NCI-H1694 treated with DMSO at 0.1 percent for 48 hours (cell line): ENCODE measurements at regions not wholly inside any gene's neighbourhood (a gene's known extent, or its start where the extent isn't known, plus 50 kb on each side); places are given as distances from the start of the nearest gene placed in this dataset.

Source experiments
- DNase-seq: peaks from one replicate; lab custom pipeline; 2025; lab: John Stamatoyannopoulos, UW

GRCh38 chr5:39506211-39506610 lies 81.4 kb upstream of the DAB2 start:
- DNase-seq: no peak

DNA sequence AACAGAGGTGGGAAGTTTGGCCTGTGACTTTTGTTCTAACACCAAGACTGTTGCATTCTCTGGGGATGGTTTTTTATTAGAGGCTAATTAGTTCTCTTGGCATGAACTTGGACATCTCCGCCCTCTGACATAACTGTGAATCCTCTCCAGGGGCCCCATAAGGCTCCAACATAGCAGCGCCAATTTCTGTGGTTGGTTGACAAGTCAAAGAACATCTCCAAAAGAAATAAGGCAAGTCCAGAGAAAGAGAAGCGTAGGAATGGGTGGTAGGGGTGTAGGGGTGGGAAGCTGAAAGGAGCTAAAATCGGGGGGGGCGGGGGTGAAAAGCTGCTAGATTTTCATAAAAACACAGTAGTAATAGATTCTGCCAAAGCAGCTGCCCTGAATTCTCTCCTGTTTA lies 81.0 kb upstream of the DAB2 start:
- DNase-seq: no peak

- no peak for DNase-seq
These were observed 80.6 kb upstream of the DAB2 start for GRCh38 chr5:39505363-39505762.

DNA sequence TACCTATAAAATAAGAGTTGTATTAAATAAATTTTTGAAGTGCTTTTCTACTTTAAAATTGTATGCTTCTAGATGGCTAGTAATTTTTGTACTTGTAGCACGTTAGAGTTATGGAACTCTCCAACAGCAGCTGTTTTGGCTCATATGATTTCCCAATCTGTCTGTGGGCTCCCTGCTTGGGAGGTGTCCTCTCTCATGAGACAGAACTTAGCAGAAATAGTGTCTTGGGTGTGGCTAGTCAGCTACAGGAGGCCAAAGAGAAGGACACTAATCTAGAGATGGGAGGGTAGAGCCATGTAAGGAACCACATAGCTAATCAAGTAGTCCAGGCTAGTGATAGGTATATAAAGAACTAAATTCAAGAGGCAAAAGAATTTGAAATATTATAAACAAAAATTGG lies 78.4 kb upstream of the DAB2 start:
- no peak for DNase-seq

DNA sequence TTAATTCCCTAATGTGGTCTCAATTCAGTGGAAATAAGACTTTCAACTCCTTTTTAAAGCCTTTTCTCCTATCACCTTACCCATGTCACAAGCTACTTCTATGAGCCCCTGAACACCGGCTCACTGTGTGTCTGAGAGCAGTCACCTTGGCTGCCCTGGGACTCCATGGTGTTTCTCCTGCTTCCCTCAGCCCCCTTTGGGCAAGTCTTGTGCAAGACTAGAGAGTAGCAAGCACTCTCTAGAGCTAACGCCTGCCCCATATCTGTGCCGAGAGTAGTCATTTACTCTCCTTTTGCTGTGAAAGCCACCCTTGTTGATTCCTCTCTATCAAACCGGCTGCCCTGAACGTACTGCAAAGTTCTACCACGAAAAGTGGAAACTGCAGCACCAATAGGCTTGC lies 77.9 kb upstream of the DAB2 start:
- no peak for DNase-seq

DNA sequence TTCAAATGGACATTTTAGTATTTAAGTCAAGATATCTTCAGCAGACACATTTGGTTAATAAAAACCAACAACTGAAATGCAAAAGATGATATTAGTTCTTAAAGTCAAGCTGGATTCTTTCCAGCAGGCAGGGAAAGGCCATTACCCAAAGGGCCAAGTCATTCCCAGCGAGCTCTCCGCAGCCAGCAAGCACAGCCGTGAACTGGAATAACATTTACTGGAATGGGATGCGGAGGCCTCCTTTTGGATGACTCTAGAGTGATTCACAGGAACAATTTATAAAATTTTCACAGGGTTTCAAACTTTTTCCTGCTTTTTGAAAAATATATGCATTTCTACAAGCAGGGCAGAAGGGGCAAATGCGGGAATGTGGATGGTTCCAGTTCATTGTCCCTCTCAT lies 76.6 kb upstream of the DAB2 start:
- no peak for DNase-seq

GRCh38 chr5:39500551-39501175 lies 75.9 kb upstream of the DAB2 start:
- no peak for DNase-seq

DNA sequence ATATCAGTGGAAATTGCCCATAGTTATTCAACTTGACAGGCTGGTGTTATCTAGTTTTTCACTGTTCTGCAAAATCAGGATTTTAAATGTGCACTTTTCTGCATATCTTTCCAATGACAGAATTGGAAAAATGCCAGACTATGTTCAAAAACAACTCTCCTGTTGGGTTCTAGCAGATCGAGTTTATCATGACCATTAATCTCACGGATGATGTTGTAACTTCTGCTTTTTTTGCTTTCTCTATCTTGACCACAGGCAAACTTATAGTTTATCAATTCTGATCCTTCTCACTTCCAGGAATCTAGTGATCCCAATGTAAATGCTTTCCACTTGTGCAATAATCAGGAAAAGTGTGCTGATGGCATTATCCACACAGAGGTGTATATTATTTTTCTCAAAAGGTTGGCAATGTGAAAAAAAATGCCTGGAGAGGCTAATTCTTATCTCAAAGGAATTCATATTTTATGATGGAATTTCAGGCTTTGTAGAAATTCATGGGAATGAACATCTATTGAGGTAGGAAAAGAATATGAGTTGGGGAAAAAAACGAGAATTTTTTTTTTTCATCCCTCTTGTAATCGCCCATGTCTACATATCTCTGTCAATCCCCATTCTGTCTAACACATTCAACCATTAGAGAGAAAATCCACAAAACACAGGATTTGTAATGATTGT lies 73.6 kb upstream of the DAB2 start:
- no peak for DNase-seq

DNA sequence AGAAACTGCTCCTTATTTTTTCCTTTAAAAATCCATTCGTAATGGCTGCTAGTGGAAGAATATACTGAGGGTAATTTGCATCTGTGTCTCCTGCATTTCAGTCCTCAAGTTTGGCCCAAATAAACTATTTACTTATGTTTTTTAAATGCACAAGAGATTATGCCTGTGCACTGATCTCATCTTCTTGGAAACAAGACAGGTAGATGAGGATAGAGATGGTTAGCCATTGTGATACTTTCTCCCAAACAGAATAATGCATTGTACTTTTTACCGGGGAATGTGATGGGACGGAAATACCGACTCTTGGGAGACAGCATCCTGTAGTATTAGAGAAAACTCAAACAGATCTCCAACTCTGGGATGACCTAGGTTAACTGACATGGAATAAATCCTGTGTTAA lies 72.5 kb upstream of the DAB2 start:
- DNase-seq: no peak

DNA sequence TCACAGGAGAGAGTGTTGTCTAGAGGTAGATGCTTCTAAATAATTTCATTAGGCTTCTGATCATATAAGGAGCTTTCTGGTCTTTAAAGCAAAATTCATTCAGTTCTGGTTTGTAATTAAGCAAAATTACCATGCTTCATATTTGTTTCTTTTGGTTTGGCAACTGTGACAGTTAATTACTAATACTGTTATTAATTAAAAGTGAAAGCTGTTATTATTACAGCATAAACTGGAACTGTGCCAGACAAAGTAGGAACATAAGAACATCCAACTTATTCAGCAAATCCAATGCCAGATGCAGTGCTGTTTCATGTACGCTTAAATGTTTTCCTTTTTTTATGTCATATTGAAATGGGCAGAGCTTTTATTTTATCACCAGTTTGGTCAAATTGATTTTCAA lies 70.4 kb upstream of the DAB2 start:
- no peak for DNase-seq

- DNase-seq: no peak
These were observed 69.8 kb upstream of the DAB2 start for GRCh38 chr5:39494534-39494933.

DNA sequence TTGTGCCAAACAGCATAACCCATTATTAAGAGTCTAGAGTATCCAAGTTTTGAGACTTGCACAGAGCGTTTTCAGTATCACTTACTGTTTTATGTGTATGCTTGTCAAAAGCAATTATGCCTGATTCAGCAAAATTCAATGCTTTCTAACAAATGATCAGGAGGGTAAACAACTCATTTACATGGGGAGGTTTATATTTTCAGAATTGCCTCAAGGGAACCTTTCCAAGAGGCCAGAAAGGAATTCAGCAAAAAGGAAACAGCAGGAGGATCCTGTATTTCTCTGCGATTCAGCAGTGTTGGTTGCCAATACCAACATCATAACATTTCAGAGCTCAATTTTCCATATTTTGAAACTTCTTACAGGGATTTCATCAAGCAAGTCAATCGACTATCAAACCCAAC lies 69.3 kb upstream of the DAB2 start:
- DNase-seq: no peak

DNA sequence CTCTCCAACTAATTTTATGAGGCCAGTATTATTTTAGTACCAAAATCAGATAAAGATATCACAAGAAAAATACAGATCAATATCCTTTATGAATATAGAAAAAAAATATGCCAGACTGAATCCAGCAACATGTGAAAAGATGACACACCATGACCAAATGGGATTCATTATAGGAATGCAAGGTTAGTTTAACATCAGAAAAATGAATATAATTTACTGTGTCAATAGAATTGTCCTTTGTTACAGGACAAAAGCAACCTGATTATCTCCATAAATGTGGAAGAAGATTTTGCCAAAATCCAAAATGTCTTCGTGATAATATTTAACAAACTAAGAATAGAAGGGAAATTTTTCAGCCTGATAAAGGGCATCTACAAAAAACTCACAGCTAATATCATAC lies 66.4 kb upstream of the DAB2 start:
- DNase-seq: no peak

DNA sequence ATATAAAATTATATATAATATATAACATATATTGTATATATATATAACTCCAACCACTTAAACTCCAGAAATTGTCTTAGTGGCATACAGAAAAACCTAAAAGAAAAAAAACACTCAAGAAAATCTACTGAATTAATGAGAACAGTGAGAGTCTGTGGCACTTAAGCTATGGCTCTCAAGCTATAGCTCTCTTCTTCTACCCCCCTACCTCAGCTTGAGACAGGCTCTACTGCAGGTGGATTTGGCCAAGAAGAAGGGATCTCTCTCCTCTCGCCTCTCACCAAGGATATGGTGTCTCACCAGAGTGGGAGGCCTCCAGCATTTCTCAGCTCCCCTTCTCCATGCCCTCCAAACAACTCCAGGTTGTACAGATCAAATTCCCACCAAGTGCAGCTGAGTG lies 64.5 kb upstream of the DAB2 start:
- no peak for DNase-seq

- no peak for DNase-seq
These were observed 62.0 kb upstream of the DAB2 start for GRCh38 chr5:39486790-39487189.

GRCh38 chr5:39486361-39486760 lies 61.6 kb upstream of the DAB2 start:
- DNase-seq: no peak

DNA sequence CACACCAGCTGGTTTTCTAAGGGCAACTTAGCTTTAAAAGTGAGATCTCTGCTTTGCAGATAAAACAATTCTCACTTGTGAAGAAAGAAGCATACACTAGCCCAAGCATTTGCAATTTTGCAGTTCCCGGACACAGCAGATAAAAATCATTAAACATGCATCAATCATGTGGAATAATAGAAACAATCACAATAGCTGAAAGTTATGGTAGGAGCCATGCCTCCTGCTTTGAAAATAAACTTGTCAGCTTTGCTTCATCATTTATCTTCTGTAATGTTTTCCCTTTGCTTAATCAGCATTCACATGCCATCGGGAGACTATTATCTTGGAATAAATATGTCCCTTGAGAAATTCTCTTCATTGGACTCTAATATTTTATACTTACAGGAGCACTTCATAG lies 60.3 kb upstream of the DAB2 start:
- DNase-seq: no peak

GRCh38 chr5:39484673-39485072 lies 59.9 kb upstream of the DAB2 start:
- DNase-seq: no peak

GRCh38 chr5:39482098-39482497 lies 57.3 kb upstream of the DAB2 start:
- no peak for DNase-seq

- DNase-seq: no peak
These were observed 54.8 kb upstream of the DAB2 start for GRCh38 chr5:39479537-39479936.

DNA sequence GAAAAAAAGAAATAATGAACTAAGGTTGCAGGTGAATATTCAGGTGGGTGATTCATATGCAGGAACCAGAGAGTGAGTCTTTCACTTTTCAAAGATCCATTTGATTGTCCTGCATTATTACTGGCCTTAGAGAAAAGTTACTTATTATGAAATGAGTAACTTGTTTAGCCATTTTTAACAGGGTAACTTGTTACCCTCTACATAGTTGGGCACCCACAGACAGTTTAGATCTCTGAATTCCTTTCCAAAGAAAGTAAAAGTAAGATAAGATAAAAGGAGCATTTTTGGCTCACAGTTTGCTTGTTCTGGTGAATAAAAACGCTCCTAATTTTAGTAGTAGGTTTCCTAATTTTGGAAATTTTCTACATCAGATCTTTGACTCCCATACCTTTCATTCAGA lies 54.1 kb upstream of the DAB2 start:
- DNase-seq: no peak

DNA sequence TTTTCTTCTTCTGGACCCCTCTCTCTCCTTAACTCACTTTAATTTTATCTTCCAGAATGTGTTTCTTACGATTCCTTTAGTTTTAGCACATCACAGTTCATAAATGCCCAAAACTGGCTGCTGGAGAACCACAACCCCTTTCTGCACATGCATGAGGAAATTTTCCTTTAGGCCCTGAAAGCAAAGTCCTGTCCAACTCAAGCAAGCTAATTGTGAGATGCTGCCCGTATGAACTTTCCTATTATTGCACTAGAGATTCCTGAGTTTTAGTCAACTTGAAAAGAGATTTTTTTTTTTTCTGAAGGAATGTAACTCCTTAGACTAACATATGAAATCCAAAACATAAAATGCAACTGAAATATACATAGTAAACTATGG lies 52.1 kb upstream of the DAB2 start:
- DNase-seq: no peak

DNA sequence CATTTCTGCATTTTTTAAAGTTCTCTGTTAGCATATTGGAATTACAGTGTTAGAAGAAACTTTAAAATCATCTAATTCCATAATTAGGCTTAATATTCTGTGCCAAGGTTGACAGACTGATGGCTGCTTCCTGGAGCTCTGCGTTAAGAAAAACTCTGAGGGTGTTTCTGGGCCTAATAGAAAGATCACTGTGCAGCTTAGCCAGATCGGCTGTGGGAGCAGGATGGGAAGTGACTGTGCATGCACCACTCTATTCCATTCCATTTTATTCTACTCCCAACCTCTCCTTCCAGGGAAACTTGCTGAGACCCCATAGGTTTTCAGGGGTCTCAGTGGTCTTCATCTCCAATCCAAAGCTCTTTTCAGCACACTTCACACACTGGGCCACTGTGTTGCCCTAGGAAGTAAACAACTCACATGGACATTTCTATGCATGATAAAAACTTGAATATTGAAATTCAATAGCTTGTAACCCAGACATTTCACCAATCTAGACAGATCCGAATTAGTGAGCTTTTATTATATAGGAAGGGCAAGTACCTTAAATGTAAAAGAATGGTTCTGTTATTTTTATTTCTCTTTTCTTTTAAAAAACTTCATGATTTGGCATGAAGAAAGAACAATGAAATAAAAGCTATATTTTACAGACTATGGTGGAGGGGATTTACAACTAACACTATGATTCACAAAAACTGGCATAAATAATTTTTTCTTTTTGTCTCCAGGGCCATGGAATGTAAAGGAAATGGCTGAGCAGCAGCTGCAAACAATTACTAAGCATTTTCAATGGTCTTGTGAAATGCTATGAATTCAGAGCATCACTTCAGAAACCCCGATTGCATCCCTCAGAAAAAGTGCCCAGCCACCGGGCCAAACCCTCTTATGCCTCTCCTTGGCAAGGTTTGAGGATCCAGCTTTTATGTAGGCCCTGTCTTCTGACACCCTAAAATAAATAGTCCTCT lies 51.4 kb upstream of the DAB2 start:
- no peak for DNase-seq
